ENCODE measurements at regions not wholly inside any gene's neighbourhood (a gene's known extent, or its start where the extent isn't known, plus 50 kb on each side); places are given as distances from the start of the nearest gene placed in this dataset.

- no peak for TF ChIP-seq CTCF (IDR thresholded peaks at IDR 0.05)
- no peak for TF ChIP-seq POLR2AphosphoS5 (IDR thresholded peaks at IDR 0.05; ENCODE audit: insufficient read depth in 1 of 2, low read depth in 1 of 2)
Measured at GRCh38 chr14:101418601-101419000, 142.7 kb upstream of the DIO3 start.

All from vagina (tissue), 2 donors.